HepG2 (cell line): ENCODE measurements at regions not wholly inside any gene's neighbourhood (a gene's known extent, or its start where the extent isn't known, plus 50 kb on each side); places are given as distances from the start of the nearest gene placed in this dataset.

Experiments
- ATAC-seq: fragments of 200-7000 bp; cut with Tn5 transposase; 3 replicates; pipeline ENCODE4 v1.9.1; 2020; ENCODE audit warnings: mild to moderate bottlenecking, moderate library complexity
- BruUV-seq: library from RNA; stranded (reverse); fragments of 400-500 nt; replicated peaks from 2 replicates; lab custom pipeline; 2021; lab: Mats Ljungman, UMichigan
- CTCF ChIA-PET: fragments of 300-600 bp; formaldehyde crosslinking; extraction: SDS; loops from one replicate; lab custom pipeline; 2021; ENCODE audit warnings: low total read pairs, inconsistent platforms, low intra/inter-chr PET ratio; lab: Yijun Ruan, JAX
- POLR2A ChIA-PET: fragments of 350-600 bp; sonication (Branson Sonifier 250); formaldehyde crosslinking; loops from one replicate; lab custom pipeline; 2020; ENCODE audit warnings: antibody characterized with exemption, inconsistent platforms; lab: Yijun Ruan, JAX
- DNase-seq: peaks from one replicate; pipeline ENCODE4 v3.0.0-alpha.2; 2015; ENCODE audit warnings: low spot score
- FAIRE-seq: peaks from 3 replicates; lab custom pipeline; 2011; peaks lifted over from hg19 to GRCh38; lab: Jason Lieb, UNC
- H2AFZ ChIP-seq: one replicate; pipeline ENCODE4 v1.6.1; 2011; ENCODE audit warnings: low read length, inconsistent platforms
- H3K27ac ChIP-seq: fragments of 300-600 bp; 3 replicates; pipeline ENCODE4 v1.8.0; 2011; ENCODE audit warnings: mixed run types, mild to moderate bottlenecking, mixed read lengths, low read length, inconsistent platforms; ENCODE audit not compliant: insufficient read depth; ENCODE audit errors: extremely low read length
- H3K27me3 ChIP-seq, 2 experiments: fragments of 200-600 bp in 1 of 2; 2 replicates in 1 of 2; 3 replicates in 1 of 2; pipeline versions ENCODE4 v1.6.0 to v1.8.0; 2011; ENCODE audit warnings: low read length in 2 of 2, mild to moderate bottlenecking in 2 of 2, moderate library complexity in 2 of 2, inconsistent platforms in 1 of 2; ENCODE audit not compliant: insufficient read depth in 2 of 2, control insufficient read depth in 1 of 2
- H3K36me3 ChIP-seq, 2 experiments: fragments of 200-600 bp in 1 of 2; replicated peaks in 1 of 2; 2 replicates in 1 of 2; 3 replicates in 1 of 2; pipeline versions ENCODE4 v1.5.1 to v1.8.0; 2011; ENCODE audit warnings: low read length in 2 of 2, inconsistent platforms in 1 of 2; ENCODE audit not compliant: insufficient read depth in 2 of 2, control insufficient read depth in 1 of 2
- H3K4me1 ChIP-seq: 2 replicates; pipeline ENCODE4 v1.5.1; 2012; ENCODE audit warnings: low read length, inconsistent platforms; ENCODE audit not compliant: insufficient read depth
- H3K4me2 ChIP-seq: 2 replicates; pipeline ENCODE4 v1.6.0; 2011; ENCODE audit warnings: low read depth, low read length, inconsistent platforms
- H3K4me3 ChIP-seq, 3 experiments: fragments of 200-600 bp in 1 of 3; sonication (generic), shearing (Covaris generic) in 1 of 3; replicated peaks in 1 of 3; 2 replicates each; pipeline ENCODE4 v1.5.1; 2011 to 2016; ENCODE audit warnings: low read length in 3 of 3, inconsistent platforms in 2 of 3, low read depth in 2 of 3, mild to moderate bottlenecking in 2 of 3, control low read depth in 1 of 3, mixed read lengths in 1 of 3; ENCODE audit not compliant: insufficient read depth in 1 of 3
- H3K79me2 ChIP-seq: one replicate; pipeline ENCODE4 v1.6.1; 2011; ENCODE audit warnings: low read length, inconsistent platforms; ENCODE audit not compliant: insufficient read depth
- H3K9ac ChIP-seq: 2 replicates; pipeline ENCODE4 v1.6.0; 2011; ENCODE audit warnings: mild to moderate bottlenecking, low read depth, low read length, inconsistent platforms; ENCODE audit not compliant: insufficient read depth
- H3K9me3 ChIP-seq: 2 replicates; pipeline ENCODE4 v1.5.1; 2012; ENCODE audit warnings: mild to moderate bottlenecking, low read length
- H4K20me1 ChIP-seq: 2 replicates; pipeline ENCODE4 v1.6.0; 2011; ENCODE audit warnings: inconsistent platforms, mild to moderate bottlenecking, low read length, moderate library complexity; ENCODE audit not compliant: insufficient read depth
- FOXK2 ChIP-seq: fragments of 450-650 bp; IDR thresholded peaks from 2 replicates; pipeline ENCODE4 v1.6.1; 2016
- HNRNPK ChIP-seq: fragments of 200-400 bp; formaldehyde crosslinking; IDR thresholded peaks from 2 replicates; pipeline ENCODE4 v1.6.1; 2018; ENCODE audit warnings: low read length, low read depth, moderate library complexity, mild to moderate bottlenecking; ENCODE audit not compliant: poor library complexity, severe bottlenecking
- HNRNPLL ChIP-seq: fragments of 200-400 bp; formaldehyde crosslinking; IDR thresholded peaks from 2 replicates; pipeline ENCODE4 v1.6.1; 2017; ENCODE audit warnings: mild to moderate bottlenecking, low read depth, low read length; ENCODE audit not compliant: poor library complexity, severe bottlenecking
- RBM22 ChIP-seq: fragments of 200-400 bp; formaldehyde crosslinking; optimal IDR thresholded peaks from 2 replicates; pipeline ENCODE3; 2017; ENCODE audit warnings: mild to moderate bottlenecking, low read length, moderate library complexity
- SCMH1 ChIP-seq: sonication (generic); formaldehyde crosslinking; IDR thresholded peaks from 2 replicates; pipeline ENCODE4 v1.9.0; 2021; ENCODE audit warnings: missing genetic modification reagents, mild to moderate bottlenecking, borderline replicate concordance
- SIX1 ChIP-seq: sonication (generic); formaldehyde crosslinking; IDR thresholded peaks from 2 replicates; pipeline ENCODE4 v1.4.0; 2020; ENCODE audit warnings: missing genetic modification reagents, borderline replicate concordance
- THYN1 ChIP-seq: sonication (generic); formaldehyde crosslinking; IDR thresholded peaks from 2 replicates; pipeline ENCODE4 v1.8.1; 2023; ENCODE audit warnings: low read depth, mild to moderate bottlenecking, moderate library complexity, missing genetic modification reagents, borderline replicate concordance
- ZBTB1 ChIP-seq: sonication (generic); formaldehyde crosslinking; IDR thresholded peaks from 2 replicates; pipeline ENCODE4 v1.4.0; 2020; ENCODE audit warnings: missing genetic modification reagents, borderline replicate concordance
- ZNF451 ChIP-seq: sonication (generic); formaldehyde crosslinking; IDR thresholded peaks from 2 replicates; pipeline ENCODE4 v1.5.0; 2020; ENCODE audit warnings: mild to moderate bottlenecking, missing genetic modification reagents
- in situ Hi-C: cut with HindIII; loops from 2 replicates; pipeline ENCODE4 v1.10.0; 2017; ENCODE audit warnings: low pct_unique_long_range_greater_than_20kb; ENCODE audit not compliant: extremely low pct_ligation_motif_present
- intact Hi-C: fragments of 100-400 bp; cut with micrococcal nuclease; formaldehyde crosslinking; loops from one replicate; pipeline ENCODE4 v1.10.0; 2022; ENCODE audit not compliant: unreplicated experiment
- TF ChIP-seq, protein P1 (sequence below): sonication (generic); formaldehyde crosslinking; conservative IDR thresholded peaks from 2 replicates; pipeline ENCODE4 v1.4.0; 2020; ENCODE audit warnings: missing genetic modification reagents
- TF ChIP-seq, protein P2 (sequence below): sonication (generic); formaldehyde crosslinking; IDR thresholded peaks from 2 replicates; pipeline ENCODE4 v1.4.0; 2020; ENCODE audit warnings: missing genetic modification reagents, borderline replicate concordance

DNA sequence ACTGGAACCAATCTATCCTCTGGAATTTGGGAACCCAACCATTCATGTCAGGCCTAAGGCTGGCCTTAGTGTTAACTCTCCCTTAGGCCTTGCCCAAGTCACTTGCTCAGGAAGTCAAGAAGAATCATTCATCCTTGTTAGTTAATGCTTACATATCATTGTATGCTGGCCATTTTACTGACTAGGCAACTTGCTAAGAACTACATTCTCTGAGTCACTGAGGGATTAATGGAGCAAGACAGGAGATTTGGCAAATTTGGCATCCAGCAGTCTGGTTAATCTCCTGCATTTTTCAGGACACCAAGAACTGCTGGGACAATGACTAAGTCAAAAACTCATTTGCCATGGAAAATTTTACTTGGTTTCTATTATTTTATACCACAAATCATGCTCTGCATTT, 115.8 kb upstream of the DDIT4L start:
- intact Hi-C loops (no loop called here), in situ Hi-C loops (no loop called here)
- H4K20me1 ChIP-seq, result no peaks in the 10 kb centered on the region
- no TSS peak for BruUV-seq
- no peaks in the 10 kb centered on the region for H3K9me3 ChIP-seq
- no peak for DNase-seq
- H3K27ac ChIP-seq, result no peak overlapping the region
- no peaks in the 10 kb centered on the region for H3K36me3 ChIP-seq
- no peak overlapping the region for H2AFZ ChIP-seq
- H3K79me2 ChIP-seq, result no peaks in the 10 kb centered on the region
- no peak for FAIRE-seq
- no peaks in the 10 kb centered on the region for H3K4me1 ChIP-seq
- no peaks in the 10 kb centered on the region for H3K27me3 ChIP-seq
- TF ChIP-seq, protein P1, sequence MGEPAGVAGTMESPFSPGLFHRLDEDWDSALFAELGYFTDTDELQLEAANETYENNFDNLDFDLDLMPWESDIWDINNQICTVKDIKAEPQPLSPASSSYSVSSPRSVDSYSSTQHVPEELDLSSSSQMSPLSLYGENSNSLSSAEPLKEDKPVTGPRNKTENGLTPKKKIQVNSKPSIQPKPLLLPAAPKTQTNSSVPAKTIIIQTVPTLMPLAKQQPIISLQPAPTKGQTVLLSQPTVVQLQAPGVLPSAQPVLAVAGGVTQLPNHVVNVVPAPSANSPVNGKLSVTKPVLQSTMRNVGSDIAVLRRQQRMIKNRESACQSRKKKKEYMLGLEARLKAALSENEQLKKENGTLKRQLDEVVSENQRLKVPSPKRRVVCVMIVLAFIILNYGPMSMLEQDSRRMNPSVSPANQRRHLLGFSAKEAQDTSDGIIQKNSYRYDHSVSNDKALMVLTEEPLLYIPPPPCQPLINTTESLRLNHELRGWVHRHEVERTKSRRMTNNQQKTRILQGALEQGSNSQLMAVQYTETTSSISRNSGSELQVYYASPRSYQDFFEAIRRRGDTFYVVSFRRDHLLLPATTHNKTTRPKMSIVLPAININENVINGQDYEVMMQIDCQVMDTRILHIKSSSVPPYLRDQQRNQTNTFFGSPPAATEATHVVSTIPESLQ, result no peak
- TF ChIP-seq ZBTB1 (CRISPR knock-in tag), result no peak
- no peak for TF ChIP-seq HNRNPLL
- no peak for TF ChIP-seq HNRNPK
- no peak for TF ChIP-seq SIX1 (CRISPR knock-in tag)
- no peak for TF ChIP-seq SCMH1 (CRISPR knock-in tag)
- no peak for TF ChIP-seq ZNF451
- TF ChIP-seq, protein P2, sequence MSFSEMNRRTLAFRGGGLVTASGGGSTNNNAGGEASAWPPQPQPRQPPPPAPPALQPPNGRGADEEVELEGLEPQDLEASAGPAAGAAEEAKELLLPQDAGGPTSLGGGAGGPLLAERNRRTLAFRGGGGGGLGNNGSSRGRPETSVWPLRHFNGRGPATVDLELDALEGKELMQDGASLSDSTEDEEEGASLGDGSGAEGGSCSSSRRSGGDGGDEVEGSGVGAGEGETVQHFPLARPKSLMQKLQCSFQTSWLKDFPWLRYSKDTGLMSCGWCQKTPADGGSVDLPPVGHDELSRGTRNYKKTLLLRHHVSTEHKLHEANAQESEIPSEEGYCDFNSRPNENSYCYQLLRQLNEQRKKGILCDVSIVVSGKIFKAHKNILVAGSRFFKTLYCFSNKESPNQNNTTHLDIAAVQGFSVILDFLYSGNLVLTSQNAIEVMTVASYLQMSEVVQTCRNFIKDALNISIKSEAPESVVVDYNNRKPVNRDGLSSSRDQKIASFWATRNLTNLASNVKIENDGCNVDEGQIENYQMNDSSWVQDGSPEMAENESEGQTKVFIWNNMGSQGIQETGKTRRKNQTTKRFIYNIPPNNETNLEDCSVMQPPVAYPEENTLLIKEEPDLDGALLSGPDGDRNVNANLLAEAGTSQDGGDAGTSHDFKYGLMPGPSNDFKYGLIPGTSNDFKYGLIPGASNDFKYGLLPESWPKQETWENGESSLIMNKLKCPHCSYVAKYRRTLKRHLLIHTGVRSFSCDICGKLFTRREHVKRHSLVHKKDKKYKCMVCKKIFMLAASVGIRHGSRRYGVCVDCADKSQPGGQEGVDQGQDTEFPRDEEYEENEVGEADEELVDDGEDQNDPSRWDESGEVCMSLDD, result no peak
- TF ChIP-seq FOXK2, result no peak
- no peak for TF ChIP-seq THYN1 (CRISPR knock-in tag)
- TF ChIP-seq RBM22, result no peak
- POLR2A ChIA-PET, result no interaction called here
- H3K4me2 ChIP-seq, result no peak overlapping the region
- CTCF ChIA-PET, result no interaction called here
- no peak overlapping the region for H3K4me3 ChIP-seq
- H3K9ac ChIP-seq, result no peak overlapping the region
- no peak for ATAC-seq
